Occipital lobe (tissue), 1 donor: ENCODE measurements at regions not wholly inside any gene's neighbourhood (a gene's known extent, or its start where the extent isn't known, plus 50 kb on each side); places are given as distances from the start of the nearest gene placed in this dataset.
"Not testable (repeated sequence)": the region's sequence is repeated elsewhere in the genome, so short reads cannot be mapped to it uniquely, and the experiment has no call there.

Experiments used
- DNase-seq: peaks from one replicate; lab custom pipeline; 2025; lab: John Stamatoyannopoulos, UW

DNA sequence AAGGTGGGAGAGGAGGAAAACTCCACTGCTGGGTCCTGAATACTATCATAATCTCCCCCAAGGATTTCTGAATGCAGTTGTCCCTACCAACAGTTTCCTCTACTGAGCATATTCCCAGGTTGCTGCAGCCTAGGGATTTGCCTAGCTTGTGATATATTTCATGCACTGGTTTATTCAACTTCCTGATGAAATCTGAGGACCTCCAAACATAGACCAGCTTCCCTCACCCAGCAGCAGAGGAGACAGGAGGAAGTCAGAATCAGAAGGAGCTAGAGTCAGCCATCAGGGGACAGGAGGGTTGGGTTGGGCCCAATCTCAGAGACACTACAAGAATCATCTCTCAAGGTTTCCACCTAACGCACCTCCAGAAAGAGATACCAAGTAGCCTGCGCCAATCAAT, 138.4 kb upstream of the TOP1 start:
- DNase-seq = no peak

DNA sequence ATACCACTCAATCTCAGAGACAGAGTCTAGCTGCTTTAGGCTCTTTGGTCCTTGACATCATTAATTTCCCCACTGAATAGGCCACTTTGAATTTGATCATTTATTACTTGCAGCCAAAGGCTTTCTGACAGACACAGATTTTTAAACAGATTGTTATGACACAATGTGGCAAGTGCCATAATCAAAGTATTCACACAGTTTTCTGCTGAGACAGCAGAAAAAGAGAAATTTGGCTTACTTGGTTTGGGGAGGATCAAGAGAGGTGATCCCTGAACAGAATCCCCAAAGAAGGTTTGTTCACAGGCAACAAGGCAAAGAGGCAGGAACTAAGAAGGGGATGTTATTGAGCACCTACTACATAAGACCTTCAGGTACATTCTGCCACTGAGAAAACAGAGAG, 138.0 kb upstream of the TOP1 start:
- DNase-seq = no peak

DNA sequence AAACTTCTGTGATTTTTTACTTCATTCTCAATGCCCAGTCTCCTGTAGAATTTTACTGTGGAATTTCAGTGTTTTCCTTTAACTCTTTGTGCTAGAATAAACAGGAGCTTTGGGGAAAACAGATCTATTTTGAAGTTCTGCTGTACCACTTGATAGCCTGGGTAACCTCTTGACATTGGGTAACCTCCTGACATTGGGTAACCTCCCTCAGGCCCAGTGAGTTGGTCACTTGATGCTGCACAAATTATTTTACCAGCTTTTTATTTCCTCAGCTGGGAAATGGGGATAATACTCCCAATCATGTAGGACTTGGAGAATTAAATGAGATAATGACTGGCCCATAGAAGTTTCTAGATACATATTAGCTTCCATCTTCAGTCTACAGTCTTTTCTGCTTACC, 137.3 kb upstream of the TOP1 start:
- DNase-seq = no peak

DNA sequence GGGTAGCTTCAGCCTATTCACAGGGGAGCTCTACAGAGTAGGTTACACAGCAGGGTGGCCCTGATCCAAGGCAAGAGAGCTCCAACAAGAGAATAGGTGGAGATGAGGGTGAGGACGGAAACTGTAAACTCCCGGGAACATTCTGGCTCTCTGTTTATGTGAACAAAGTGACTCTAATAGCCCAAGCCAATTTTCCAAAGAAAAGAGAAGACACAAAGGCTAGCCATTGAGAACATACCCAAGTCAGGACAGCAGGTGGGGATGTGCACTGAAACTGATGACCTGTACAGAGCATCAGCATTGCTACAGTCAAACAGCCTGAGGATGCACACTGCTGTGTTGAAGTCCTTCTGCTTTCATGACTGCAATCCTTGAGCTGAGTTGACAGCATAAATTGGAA, 136.0 kb upstream of the TOP1 start:
- no peak for DNase-seq

DNA sequence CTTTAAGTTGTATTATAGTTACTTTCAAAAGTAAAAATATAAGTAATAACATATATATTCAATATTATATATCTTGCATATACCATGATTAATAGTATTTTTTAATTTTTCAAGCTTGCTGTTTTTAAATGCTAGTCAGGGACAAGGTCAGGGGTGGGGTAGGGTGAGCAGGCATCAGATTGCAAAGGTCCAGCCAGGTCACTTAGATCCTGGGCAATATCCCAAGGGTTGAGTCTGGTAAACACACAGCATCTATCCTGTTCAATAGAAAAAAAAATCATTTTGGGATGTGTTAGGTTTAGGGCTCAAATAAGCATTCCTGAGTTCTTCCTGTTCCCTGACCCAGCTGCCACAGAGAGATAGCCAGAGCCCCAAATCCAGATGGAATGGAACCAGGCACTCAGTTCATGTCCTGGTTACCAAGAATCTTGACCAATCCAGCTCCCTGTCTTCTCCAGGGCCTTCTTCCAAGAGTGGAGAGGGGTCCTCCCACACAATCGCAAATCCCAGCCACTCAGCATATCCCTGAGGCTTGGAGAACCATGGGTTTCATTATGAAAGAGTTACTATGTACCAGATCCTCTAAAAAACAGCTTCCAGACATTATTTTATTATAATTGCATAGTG, 134.9 kb upstream of the TOP1 start:
- DNase-seq = no peak

DNA sequence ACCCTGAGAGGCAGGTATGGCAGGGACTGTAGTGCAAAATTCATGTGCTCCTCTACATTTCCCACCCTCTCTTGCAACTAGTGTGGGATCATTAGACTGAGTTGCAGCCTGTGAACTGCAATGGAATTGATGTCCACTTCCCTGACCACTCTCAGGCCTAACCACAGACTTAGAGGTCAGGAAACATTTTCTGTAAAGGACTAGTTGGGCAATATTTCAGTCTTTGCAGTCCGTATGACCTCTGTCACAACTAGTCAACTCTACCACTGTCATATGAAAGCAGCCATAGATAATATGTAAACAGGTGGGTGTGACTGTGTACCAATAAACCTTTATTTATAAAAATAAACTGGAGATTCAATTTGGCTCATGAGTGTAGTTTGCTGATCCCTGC, 134.4 kb upstream of the TOP1 start:
- no peak for DNase-seq

DNA sequence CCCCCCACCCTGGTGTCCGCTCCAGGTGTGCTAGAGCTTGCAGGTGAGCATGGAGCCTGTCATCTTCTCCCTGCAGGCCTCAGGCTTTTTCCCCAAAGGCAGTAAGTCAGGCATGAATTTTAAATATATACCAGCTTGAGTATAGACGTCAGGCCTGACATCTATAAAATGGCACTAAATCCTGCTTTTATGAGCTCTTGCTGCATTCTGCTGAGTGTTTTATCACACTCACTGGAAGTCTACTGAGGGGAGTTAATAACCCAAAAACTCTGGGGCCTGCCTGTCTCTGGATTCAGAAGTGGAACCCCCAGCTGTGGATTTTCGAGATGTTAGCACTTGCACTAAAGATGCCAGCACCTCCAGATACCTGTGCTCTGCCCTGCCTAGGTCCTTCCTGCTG, 133.4 kb upstream of the TOP1 start:
- no peak for DNase-seq

DNA sequence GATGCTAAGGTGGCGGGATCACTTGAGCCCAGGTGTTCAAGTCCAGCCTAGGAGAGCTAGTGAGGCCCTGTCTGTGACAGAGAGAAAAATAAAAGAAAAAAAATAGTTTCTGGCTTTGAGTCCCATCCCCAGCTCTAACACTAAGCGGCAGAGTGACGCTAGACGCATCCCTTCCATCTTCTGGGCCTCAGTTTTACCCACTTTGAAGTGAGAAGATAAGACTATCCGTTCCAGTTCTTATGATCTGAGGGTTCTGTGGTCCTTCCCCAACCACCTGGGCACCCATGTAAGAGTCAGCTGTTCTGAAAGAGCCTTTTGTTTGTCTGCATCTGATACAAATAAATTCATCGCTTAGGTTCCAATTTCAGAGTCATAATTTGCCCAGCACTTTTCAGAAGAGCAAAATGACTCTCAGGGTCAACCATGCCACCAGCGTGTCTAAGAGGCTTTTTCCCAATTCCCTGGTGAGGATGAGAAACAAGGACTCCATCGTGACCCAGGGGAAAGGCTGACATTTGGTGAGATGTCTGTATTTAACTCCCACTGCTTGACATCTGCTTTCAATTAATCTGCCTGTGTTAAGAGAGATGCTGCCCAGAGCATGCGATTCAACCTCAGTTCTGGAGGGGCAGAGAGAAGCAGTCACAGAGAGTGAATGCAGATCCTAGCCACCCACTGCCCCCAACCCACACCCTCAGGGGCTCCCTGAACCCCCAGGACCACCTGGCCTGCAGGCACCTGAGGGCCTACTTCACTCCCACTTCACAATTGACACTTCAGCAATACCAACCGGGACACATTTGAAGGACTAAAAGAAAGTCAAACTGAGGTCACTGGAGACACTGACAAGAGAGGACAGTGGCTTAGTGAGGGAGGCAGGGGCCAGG, 131.6 kb upstream of the TOP1 start:
- DNase-seq = no peak

DNA sequence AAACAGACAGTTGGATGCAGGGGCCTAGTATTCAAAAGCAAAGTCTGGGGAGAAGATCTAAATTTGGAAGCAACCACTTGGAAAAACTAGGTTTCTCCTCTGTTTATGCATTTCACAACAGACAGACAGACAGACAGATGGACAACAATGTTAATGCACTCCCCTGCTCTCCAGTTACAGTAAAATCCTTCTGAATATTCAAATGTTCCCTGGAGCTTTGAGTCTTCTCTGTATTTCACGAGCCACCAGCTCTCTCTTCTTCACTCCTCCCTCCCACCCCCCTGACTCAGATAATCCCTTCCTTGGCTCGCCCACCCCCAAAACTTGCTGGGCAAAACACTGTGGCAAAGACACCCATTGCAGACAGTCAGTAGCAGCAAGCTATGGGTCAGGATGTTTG, 129.3 kb upstream of the TOP1 start:
- no peak for DNase-seq

DNA sequence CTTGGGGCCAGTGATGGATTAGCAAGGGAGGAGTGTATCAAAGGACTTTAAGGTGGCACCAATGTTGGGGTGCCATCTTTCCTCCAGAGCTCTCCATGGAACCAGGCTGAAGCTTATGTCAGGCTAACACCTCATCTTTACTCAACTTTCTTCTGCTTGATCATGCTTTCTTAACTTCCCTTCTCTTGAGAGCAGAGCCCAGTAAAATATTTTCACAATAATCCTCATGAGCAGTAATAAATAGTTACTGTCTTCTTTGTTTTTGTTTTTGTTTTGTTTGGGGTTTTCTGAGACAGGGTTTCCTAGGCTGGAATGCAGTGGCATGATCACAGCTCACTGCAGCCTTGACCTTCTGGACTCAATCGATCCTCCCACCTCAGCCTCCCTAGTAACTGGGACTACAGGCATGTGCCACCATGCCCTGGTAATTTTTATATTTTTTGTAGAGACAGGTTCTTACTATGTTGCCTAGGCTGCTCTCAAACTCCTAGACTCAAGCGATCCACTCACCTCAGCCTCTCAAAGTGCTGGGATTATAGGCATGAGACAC, 127.9 kb upstream of the TOP1 start:
- DNase-seq = no peak

DNA sequence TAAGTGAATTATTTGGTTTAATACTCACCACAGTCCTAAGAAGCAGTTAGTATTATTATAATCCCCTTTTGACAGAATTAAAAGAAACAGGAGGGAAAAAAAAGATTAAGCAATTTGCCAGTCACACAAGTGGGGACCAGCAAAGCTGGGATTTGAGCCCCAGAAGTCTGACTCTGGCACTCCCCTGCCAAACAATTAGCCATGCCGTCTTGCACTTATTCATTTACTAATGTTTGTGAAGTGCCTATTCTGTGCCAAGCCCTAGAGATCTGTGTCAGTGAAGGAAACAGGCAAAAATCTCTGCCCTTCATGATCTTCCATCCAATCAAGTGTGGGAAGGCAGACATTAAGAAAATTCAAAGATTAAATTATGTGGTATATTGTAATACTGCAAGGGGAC, 126.0 kb upstream of the TOP1 start:
- no peak for DNase-seq

DNA sequence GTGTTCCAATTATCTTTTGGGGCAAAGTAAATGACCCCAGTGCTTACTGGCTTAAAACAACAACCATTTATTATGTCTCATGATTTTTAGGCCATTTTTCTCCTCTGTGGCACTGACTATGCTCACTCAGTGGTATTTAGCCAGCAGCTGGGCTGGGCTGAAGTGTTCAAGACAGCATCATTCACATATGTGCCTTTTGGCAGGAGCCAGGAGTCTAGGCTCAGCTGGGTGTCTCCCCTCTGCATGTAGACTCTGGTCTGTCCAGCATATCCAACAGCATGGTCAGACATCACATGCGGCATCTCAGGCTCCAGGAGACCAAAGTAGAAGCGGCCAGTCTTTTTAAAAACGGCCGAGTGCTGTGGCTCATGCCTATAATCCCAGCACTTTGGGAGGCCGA, 120.3 kb upstream of the TOP1 start:
- no peak for DNase-seq

DNA sequence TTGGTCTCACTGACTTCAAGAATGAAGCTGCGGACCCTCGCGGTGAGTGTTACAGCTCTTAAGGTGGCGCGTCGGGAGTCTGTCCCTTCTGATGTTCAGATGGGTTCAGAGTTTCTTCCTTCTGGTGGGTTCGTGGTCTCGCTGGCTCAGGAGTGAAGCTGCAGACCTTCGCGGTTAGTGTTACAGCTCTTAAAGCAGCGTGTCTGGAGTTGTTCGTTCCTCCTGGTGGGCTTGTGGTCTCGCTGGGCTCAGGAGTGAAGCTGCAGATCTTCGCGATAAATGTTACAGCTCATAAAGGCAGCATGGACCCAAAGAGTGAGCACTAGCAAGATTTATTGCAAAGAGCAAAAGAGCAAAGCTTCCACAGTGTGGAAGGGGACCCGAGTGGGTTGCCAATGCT, 119.1 kb upstream of the TOP1 start:
- not testable (repeated sequence) for DNase-seq

DNA sequence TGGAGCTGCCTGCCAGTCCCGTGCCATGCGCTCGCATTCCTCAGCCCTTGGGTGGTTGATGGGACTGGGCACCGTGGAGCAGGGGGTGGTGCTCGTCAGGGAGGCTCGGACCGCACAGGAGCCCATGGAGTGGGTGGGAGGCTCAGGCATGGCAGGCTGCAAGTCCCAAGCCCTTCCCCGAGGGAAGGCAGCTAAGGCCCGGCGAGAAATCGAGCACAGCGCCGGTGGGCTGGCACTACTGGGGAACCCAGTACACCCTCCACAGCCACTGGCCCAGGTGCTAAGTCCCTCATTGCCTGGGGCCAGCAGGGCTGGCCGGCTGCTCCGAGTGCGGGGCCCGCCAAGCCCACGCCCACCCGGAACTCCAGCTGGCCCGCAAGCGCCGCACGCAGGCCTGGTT, 118.2 kb upstream of the TOP1 start:
- not testable (repeated sequence) for DNase-seq

DNA sequence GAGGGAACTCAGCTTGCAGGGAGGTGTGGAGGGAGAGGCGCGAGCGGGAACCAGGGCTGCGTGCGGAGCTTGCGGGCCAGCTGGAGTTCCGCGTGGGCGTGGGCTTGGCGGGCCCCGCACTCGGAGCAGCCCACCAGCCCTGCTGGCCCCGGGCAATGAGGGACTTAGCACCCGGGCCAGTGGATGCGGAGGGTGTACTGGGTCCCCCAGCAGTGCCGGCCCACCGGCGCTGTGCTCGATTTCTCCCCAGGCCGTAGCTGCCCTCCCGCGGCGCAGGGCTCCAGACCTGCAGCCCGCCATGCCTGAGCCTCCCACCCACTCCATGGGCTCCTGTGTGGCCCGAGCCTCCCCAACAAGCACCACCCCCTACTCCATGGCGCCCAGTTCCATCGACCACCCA, 117.5 kb upstream of the TOP1 start:
- not testable (repeated sequence) for DNase-seq

DNA sequence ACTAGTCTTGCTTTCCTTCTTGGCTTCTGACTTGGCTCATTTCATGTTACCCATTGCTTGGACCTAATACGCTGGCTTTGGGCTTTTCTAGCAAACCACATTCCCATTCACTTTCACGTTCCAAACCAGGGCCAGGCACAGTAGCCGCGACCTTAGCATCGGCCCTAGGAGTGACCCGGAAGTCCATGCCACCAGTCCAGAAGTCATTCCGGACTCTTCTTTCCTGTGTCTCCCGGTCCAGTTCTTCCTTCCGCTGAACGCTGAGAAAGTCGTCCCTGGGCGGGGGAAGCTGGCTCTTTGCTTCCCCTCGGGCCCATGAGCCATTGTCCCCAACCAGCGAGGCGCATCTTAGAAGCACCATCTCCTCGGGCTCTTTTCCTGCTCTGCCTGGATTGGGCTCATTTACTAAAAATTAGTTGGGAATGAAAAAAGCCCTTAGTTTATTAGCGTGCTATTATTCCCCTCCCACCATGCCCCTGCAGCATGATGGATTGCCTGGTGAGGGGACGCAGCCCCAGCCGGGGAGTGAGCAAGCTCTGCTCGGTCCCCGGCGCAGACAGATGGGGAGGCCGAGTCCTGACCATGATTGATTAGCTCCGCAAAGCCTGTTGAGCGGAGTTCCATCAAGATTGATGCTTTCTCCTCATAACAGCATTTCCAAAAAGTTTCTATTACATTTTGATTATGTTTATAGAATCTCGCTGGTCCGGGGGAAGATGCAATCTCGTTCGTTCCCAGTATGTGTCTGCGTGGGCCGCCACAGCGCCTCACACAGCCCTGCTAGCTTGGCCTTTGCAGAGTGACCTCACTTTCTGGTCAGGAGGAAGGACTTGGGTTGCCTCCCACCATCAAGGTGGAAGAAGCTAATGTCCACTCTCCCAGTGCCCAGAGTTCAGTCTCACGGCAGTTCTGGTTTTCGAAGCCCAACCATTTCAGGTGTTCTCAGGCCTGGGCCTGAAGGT, 115.1 kb upstream of the TOP1 start:
- DNase-seq = no peak

DNA sequence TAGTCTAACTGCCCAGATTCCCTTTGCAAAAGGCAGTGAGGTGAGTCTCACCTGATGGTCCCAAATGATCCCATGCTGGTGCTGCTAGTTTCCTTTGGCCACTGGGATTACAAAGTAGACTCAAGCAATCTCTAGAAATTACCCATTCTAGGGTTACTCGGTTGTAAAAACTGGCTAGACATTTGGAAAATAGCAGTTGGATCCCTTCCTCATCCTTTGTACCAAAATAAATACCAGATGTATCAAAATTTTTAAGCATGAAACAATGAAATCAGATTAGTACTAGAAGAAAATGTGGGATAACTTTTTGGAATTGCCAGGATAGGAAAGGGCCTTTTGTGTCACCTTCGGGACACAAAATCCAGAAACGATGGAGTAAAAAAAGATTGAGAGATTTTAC, 112.9 kb upstream of the TOP1 start:
- no peak for DNase-seq

DNA sequence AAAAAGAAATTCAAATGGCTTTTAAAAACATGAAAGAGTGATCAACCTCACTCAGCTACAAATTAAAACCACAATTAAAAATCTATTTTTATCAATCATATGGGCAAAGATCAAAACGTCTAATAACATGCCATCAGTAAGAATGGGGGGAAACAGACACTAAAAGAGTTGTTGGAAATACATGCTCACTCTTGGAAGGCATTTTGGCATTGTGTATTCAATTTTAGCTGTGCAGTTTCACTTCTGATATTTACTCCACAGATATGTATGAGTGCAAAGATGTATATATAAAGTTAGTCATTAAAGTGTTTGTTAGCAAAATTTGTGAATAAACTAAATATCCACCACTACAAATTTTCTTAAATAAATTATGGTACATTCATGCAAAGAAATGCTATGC, 112.3 kb upstream of the TOP1 start:
- DNase-seq = no peak

DNA sequence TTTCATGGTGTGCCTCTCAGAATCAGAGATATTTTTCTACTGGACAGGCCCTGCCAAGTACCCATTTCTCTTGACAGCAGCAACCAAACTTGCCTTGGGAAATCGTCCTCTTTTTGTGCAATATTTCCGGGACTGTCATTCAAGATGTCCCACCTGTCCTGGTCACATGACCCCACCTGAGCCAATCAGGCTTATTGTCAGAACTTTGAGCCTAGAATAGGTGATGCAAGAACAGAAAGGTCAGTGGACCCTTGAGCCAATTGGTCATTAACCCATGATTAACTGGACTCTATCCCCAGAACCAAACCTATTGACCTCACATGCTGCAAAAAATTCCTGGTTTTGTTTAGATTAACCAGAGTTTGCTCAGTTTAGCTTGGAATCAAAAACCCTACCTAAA, 108.3 kb upstream of the TOP1 start:
- DNase-seq = no peak

DNA sequence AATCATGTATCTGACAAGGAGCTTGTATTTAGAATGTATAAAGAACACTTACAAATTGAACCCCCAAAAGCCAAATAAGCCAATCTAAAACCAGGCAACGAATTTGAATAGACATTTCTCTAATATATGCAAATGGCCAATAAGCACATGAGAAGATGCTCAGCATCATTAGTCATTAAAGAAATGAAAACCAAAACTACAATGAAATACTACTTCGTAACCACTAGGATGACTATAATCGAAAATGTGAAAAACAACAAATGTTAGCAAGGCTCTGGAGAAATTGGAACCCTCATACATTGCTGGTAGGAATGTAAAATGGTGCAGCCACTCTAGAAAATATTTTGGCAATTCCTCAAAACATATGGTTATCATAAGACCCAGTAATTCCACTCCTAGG, 105.8 kb upstream of the TOP1 start:
- no peak for DNase-seq

DNA sequence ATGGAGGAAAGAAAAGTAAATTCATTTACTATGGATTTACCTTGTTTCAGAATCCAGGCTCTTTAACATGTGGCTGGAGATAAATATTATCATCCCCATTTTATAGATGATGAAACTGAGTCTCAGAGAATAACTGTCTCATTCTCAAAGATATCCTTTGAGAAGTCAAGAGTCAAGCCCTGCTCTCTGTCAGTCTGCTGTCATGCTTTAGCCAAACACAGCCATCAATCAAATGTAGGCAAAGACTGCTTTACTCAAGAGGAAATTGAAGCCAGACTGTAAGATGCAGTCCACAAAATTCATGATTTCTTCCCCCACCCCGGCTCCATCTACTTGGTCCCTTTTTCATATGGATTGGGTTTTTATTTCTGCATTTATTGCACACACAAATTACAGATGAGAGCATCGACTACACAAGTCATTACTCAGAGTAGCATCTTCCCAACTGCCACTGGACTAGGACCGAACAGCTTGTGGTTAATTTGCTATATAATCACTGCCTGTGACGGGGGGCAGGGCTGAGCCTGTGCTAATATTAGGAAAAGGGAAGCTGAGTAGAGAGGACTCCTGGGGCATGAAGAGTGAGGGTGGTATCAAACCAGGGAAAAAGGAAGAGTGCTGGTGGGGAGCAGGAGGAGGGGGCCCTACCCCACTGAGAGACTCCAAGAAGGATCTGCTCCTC, 102.7 kb upstream of the TOP1 start:
- DNase-seq = no peak
